Stimulated activated CD4-positive, alpha-beta T cell treated with anti-CD3 and anti-CD28 coated beads, Interleukin-1b, Interleukin-23, amount 100 ng/mL, for 4 hours (primary cell): ENCODE measurements at regions not wholly inside any gene's neighbourhood (a gene's known extent, or its start where the extent isn't known, plus 50 kb on each side); places are given as distances from the start of the nearest gene placed in this dataset.
"Not testable (repeated sequence)": the region's sequence is repeated elsewhere in the genome, so short reads cannot be mapped to it uniquely, and the experiment has no call there.

Experiments
- DNase-seq, 2 donors: peaks; one replicate each; pipeline ENCODE4 v3.0.0-alpha.2; 2020; ENCODE audit warnings: low read depth in 2 of 2

DNA sequence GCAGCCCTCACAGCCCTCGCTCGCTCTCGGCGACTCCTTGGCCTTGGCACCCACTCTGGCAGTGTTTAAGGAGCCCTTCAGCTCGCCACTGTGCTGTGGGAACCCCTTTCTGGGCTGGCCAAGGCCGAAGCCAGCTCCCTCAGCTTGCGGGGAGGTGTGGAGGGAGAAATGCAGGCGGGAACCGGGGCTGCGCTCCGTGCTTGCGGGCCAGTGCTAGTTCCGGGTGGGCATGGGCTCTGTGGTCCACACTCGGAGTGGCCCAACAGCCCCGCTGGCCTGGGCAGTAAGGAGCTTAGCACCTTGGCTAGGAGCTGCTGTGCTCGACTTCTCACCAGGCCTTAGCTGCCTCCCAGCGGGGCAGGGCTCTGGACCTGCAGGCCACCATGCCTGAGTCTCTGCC is 192.6 kb downstream of the COX18 start:
- DNase-seq, result no peak

- DNase-seq, result no peak
Measured at GRCh38 chr4:72875545-72875944, 194.0 kb downstream of the COX18 start.

DNA sequence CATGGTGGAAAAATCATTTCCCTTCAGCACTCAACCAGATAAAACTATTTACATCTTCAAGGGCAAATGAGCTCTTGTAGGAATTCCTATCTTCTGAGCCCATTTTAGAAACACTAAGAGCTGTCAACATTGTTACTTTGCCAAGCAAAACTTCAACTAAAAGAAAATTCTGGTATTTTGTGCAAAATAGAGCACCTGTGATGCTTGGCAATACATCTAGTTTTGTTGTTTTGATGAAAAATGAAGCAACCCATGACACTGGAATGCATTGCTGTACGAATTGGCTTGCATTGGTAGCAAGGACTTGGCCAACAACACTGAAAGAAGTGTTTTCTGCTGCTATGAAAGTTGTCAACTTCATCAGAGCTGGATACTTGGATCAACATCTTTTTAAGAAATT is 194.4 kb downstream of the COX18 start:
- no peak for DNase-seq

DNA sequence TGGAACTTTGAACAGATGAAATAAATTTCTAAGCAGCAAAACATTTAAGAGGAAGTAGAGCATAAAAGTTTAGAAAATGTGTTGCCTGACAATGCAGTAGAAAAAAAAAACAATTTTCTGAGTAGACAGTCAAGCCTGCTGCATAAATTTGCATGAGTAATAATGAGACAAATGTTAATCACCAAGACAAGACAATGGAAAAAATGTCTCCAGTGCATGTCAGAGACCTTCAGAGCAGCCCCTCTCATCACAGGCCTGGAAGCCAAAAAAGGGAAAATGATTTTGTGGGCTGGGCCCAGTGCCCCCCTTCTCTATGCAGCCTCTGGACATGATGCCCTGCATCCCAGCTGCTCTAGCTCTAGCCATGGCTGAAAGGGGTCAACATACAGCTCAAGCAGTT is 204.6 kb downstream of the COX18 start:
- no peak for DNase-seq

DNA sequence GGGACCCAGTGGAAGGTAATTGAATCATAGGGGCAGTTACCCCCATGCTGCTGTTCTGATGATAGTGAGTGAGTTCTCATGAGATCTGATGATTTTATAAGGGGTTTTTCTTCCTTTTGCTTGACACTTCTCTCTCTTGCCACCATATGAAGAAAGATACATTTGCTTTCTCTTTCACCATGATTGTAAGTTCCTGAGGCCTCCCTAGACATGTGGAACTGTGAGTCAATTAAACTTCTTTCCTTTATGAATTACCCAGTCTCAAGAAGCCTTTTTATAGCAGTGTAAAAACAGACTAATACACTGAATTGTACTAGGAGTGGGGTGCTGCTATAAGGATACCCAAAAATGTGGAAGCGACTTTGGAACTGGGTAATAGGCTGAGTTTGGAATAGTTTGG is 205.2 kb downstream of the COX18 start:
- DNase-seq, result not testable (repeated sequence)

GRCh38 chr4:72860766-72861165 is 208.8 kb downstream of the COX18 start:
- no peak for DNase-seq

DNA sequence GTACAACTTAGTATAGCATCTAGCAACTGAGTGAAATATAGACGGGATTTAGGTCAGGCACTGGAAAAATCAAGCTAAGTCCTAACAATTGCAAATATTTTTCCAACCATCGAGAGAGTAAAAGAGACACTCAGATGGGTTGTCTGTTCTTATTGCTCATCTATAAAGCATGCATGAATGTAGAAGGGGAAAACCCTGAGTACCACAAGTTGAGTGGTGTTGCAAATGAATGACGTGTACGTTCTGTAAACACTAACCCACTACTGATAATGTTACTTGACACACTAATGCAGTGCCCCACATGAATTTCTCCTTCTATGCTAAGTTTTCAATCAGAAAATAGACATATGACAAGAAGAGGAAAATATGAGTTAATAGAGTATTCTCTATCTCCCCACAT is 211.2 kb downstream of the COX18 start:
- no peak for DNase-seq

DNA sequence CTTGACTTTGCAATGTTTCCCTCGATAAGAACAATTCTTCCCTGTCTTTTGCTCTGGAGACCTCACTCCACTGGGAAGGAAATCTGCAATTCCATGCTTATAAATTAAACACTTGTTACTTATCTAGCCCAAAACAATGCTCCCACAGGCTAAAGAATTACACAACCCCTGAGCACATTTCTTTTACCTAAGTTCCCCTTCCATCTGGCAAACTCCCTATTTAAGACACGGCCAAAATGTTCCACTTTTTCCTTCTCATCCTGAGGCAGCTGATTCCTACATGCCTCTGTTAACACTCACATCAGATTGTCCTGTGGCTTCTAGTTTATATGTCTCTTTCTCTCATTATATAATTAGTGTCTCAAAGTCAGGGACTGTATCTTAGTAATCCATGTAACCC is 211.7 kb downstream of the COX18 start:
- no peak for DNase-seq

GRCh38 chr4:72857216-72857615 is 212.3 kb downstream of the COX18 start:
- no peak for DNase-seq

DNA sequence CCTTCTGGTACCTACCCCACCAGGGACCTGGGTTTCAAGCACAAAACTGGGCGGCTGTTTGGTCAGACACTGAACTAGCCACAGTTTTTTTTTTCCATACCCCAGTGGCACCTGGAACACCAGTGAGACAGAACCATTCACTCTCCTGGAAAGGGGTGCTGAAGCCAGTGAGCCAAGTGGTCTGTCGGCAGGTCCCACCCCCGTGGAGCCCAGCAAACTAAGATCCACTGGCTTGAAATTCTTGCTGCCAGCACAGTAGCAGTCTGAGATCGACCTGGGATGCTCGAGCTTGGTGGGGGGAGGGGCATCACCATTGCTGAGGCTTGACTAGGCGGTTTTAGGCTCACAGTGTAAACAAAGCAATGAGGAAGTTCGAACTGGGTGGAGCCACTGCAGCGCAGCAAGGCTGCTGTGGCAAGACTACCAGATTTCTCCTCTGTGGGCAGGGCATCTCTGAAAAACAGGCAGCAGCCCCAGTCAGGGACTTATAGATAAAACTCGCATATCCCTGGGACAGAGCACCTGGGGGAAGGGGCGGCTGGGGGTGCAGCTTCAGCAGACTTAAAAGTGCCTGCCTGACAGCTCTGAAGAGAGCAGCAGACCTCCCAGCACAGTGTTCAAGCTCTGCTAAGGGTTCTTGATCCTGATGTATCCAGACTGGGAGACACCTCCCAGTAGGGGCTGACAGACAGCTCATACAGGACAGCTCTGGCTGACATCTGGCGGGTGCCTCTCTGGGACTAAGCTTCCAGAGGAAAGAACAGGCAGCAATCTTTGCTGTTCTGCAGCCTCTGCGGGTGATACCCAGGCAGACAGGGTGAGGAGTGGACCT is 223.0 kb downstream of the COX18 start:
- no peak for DNase-seq

- no peak for DNase-seq
Measured at GRCh38 chr4:72843466-72843865, 226.1 kb downstream of the COX18 start.

GRCh38 chr4:72842323-72842722 is 227.2 kb downstream of the COX18 start:
- no peak for DNase-seq

GRCh38 chr4:72840166-72840565 is 229.3 kb downstream of the COX18 start:
- DNase-seq, result not testable (repeated sequence)

DNA sequence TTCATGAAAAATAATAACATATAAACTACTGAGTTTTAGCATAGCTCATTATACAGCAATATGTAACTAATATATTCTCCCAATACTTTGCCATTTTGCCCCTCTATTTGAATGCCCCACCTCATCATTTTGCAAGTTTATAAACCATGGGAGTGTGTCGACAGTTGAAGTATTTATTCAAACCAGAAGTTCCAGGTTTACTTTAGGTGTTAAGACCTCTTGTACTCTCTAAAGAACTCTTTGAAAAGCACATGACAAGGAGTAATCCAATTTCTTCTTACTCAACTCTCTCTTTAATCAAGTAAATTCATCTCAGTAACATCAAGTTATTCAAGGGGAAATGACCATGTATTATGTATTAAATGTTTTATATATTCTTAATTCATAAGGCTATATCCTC is 240.7 kb downstream of the COX18 start:
- DNase-seq, result no peak

DNA sequence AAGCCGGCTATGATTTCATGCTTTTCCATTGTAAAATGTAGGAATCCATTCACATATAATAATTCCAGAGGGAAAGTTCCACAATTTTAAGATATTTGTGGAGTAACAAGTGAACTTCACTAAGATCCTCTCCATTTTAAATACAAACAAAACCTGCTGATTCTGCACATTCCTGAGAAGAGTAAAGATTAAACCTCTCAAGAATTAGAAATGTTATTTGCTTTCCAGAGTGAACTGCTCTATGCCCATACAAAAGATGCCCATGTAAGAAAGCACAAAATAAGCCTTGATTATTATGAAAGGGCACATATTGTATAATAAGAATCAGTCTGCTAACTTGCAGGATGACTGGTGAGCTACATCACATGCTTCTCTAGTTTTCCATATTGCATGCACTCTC is 241.5 kb downstream of the COX18 start:
- DNase-seq, result no peak

- DNase-seq, result no peak
Measured at GRCh38 chr4:72820107-72820506, 249.4 kb downstream of the COX18 start.

DNA sequence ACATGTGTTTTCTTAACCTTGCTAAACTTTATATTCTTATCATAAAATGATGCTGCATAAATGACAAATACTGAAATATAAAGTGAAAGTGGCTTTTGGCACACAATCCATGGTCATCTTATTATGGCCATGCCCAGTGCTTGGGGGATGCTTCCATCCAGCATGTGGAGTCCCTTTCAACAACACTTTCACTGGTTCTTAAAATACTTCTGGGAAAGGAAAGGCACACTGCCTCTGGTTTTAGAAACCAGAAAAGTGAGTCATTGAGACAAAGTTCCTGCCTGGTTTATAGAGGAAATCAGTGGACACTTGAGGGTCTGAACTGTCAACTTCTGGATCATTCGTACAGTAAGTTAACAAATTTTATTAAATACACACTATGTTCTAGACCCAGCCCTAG is 248.0 kb upstream of the ADAMTS3 start:
- no peak for DNase-seq

GRCh38 chr4:72814241-72814640 is 245.2 kb upstream of the ADAMTS3 start:
- DNase-seq, result no peak

GRCh38 chr4:72809208-72809607 is 240.2 kb upstream of the ADAMTS3 start:
- no peak for DNase-seq

DNA sequence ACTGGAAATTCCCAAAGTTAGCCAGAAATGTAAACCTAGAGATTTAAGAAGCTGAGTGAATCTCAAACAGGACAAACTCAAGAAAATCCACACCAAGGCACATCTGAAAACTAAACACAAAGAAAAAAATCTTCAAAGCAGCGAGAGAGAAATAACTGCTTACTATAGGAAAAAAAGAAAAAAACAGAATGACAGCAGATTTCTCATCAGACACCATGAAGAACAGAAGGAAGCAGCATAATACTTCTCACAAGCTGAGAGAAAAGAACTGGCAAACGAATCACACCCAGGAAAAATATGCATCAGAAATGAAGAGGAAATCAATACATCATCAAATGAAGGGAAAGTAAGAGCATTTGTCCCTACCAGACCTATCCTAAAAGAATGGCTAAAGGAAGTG is 236.3 kb upstream of the ADAMTS3 start:
- no peak for DNase-seq

DNA sequence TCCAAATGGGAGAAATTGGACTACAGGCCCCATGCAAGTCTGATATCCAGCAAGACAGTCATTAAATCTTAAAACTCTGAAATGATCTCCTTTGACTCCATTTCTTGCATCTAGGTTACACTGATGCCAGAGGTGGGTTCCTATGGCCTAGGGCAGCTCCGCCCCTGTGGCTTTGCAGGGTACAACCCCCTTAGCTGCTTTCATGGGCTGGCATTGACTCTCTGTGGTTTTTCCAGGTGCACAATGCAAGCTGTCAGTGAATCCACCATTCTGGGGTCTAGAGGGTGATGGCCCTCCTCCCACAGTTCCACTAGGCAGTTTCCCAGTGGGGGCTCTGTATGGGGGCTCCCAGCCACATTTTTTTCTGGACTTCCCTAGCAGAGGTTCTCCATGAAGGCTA is 228.5 kb upstream of the ADAMTS3 start:
- no peak for DNase-seq

DNA sequence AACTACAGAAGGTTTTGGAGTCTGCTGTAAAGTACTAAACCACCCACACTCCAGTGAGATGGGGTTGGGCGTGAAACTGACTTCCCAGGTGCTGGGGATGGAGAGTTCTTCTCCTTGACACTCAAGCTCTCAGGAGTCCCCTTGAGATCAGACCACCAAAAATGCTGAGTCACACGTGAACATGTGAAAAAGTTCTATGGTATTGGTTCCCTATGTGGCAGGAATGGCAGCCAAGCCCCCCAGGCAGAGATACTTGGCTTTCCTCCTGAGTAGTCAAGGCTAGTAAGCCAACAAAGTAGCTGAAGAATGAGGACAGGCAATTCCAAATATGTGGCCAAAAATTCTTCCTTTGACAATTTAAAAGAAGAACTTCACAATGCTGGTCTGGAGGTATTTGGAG is 222.0 kb upstream of the ADAMTS3 start:
- no peak for DNase-seq

DNA sequence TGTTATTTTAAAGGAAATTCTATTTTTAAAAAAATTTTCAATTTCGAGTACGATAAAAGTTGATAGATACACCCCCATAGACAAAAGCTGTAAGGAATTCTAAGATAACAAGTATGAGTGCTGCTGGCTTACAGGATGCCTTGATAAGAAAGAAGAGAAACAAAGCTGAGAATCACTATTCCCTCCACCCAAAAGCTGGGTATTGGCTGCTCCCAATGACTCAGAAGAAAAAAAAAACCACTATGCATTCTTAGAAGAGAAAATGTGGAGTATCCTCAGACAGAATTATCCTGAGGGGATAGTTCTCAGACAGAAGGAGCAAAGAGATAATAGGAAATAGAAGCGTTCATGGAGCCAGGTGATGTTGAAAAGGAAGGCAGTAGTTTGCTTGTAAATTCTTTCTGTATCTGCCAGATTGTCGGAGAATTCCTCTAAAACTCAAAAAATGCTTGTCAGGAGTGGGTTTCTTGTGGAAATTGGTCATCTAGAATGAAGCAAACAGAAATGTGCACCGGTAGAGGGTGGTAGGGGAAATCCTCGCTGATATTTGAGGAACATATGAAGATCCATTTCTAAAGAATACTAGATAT is 217.5 kb upstream of the ADAMTS3 start:
- DNase-seq, result no peak

GRCh38 chr4:72779241-72779640 is 210.2 kb upstream of the ADAMTS3 start:
- no peak for DNase-seq
